Right lobe of liver (tissue), 6 donors: ENCODE measurements at regions not wholly inside any gene's neighbourhood (a gene's known extent, or its start where the extent isn't known, plus 50 kb on each side); places are given as distances from the start of the nearest gene placed in this dataset.
"Not testable (repeated sequence)": the region's sequence is repeated elsewhere in the genome, so short reads cannot be mapped to it uniquely, and the experiment has no call there.

Experiments used
- ATAC-seq, 4 donors: fragments of 200-7000 bp; cut with Tn5 transposase; one replicate each; pipeline ENCODE4 v1.9.1; 2020; ENCODE audit warnings: mild to moderate bottlenecking in 4 of 4, moderate library complexity in 4 of 4
- DNase-seq, 3 donors: peaks; one replicate each; pipeline ENCODE4 v3.0.0-alpha.2; 2020
- H3K27ac ChIP-seq, 3 donors: fragments of 200-600 bp; one replicate each; pipeline ENCODE4 v1.8.0; 2022
- H3K27me3 ChIP-seq, 2 donors: fragments of 200-600 bp; one replicate each; pipeline ENCODE4 v1.8.0; 2022
- H3K36me3 ChIP-seq, 4 donors: fragments of 200-600 bp; sonication (generic) in 1 of 4; one replicate each; pipeline versions ENCODE4 v1.5.1 to v1.8.0; 2017 to 2022; ENCODE audit warnings: control low read depth in 1 of 4
- H3K4me1 ChIP-seq, 4 donors: fragments of 200-600 bp; sonication (generic) in 1 of 4; one replicate each; pipeline versions ENCODE4 v1.5.1 to v1.8.0; 2017 to 2022; ENCODE audit warnings: control low read depth in 1 of 4
- H3K4me3 ChIP-seq, 3 donors: fragments of 200-600 bp; one replicate each; pipeline ENCODE4 v1.8.0; 2022
- H3K9me3 ChIP-seq, 4 donors: fragments of 200-600 bp; sonication (generic) in 1 of 4; one replicate each; pipeline versions ENCODE4 v1.5.1 to v1.8.0; 2017 to 2022; ENCODE audit warnings: control low read depth in 1 of 4
- POLR2A ChIP-seq: fragments of 450-650 bp; IDR thresholded peaks from one replicate; pipeline ENCODE4 v1.6.1; 2017; ENCODE audit warnings: antibody characterized with exemption, mild to moderate bottlenecking
- whole genome bisulfite sequencing: methylation state at CpG from one replicate; pipeline ENCODE4 v1.1.6; 2018; ENCODE audit warnings: low coverage, low lambda C conversion rate; ENCODE audit not compliant: insufficient coverage; ENCODE audit errors: missing lambda C conversion rate; 5-methylcytosine and 5-hydroxymethylcytosine counted together
- intact Hi-C, 2 donors: fragments of 100-400 bp; cut with DNase I; formaldehyde crosslinking; loops; one replicate each; pipeline versions ENCODE4 v1.11.2 to v1.14.1; 2022
- TF ChIP-seq, protein P1 (sequence below), 4 donors: fragments of 200-600 bp in 3 of 4; fragments of 450-650 bp in 1 of 4; IDR thresholded peaks; one replicate each; pipeline versions ENCODE4 v1.5.1 to v1.8.0; 2016 to 2022; ENCODE audit warnings: antibody characterized with exemption in 4 of 4, mild to moderate bottlenecking in 2 of 4
- donor health status: DM: no; HTN: yes; CAD: no.
- donor health status: DM: no; HTN: no; CAD: no.
- donor health status: DM: no; HTN: no; CAD: no.
- donor health status: DM: no; HTN: yes; CAD: no.
- donor health status: DM: no; HTN: yes; CAD: no.

DNA sequence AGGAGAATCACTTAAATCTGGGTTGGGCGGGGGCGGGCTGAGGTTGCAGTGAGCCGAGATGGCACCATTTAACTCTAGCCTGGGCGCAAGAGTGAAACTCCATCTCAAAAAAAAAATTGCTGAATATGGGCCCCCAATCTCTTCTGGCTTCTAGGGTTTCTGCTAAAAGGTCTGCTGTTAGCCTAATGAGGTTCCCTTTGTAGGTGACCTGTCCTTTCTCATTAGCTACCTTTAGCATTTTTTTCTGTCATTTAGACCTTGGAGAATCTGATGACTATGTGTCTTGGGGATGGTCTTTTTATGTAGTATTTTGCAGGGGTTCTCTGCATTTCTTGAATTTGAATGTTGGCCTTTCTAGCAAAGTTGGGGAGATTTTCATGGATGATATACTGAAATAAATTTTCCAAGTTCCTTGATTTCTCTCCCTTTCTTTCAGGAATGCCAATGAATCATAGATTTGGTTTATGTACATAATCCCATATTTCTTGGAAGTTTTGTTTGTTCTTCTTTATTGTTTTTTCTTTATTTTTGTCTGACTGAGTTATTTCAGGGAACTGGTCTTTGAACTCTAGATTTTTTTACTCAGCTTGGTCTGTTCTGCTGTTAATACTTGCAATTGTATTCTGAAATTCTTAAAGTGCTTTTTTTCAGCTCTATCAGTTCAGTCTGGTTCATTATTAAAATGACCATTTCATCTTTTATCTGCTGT lies 181.5 kb downstream of the TTC6 start:
- Histone ChIP-seq H3K4me3 (no peak overlapping the region), H3K36me3 (no peaks in the 10 kb centered on the region), H3K9me3 (no peaks in the 10 kb centered on the region), H3K4me1 (no peaks in the 10 kb centered on the region), H3K27me3 (no peaks in the 10 kb centered on the region), H3K27ac (no peak overlapping the region)
- DNase-seq (no peak), ATAC-seq (no peak)
- intact Hi-C loops: no loop called here
- 93% methylated on average over 4 of the region's 4 CpGs for WGBS
- no peak for TF ChIP-seq POLR2A
- TF ChIP-seq, protein P1, sequence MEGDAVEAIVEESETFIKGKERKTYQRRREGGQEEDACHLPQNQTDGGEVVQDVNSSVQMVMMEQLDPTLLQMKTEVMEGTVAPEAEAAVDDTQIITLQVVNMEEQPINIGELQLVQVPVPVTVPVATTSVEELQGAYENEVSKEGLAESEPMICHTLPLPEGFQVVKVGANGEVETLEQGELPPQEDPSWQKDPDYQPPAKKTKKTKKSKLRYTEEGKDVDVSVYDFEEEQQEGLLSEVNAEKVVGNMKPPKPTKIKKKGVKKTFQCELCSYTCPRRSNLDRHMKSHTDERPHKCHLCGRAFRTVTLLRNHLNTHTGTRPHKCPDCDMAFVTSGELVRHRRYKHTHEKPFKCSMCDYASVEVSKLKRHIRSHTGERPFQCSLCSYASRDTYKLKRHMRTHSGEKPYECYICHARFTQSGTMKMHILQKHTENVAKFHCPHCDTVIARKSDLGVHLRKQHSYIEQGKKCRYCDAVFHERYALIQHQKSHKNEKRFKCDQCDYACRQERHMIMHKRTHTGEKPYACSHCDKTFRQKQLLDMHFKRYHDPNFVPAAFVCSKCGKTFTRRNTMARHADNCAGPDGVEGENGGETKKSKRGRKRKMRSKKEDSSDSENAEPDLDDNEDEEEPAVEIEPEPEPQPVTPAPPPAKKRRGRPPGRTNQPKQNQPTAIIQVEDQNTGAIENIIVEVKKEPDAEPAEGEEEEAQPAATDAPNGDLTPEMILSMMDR (IDR thresholded peaks at IDR 0.05): no peak

DNA sequence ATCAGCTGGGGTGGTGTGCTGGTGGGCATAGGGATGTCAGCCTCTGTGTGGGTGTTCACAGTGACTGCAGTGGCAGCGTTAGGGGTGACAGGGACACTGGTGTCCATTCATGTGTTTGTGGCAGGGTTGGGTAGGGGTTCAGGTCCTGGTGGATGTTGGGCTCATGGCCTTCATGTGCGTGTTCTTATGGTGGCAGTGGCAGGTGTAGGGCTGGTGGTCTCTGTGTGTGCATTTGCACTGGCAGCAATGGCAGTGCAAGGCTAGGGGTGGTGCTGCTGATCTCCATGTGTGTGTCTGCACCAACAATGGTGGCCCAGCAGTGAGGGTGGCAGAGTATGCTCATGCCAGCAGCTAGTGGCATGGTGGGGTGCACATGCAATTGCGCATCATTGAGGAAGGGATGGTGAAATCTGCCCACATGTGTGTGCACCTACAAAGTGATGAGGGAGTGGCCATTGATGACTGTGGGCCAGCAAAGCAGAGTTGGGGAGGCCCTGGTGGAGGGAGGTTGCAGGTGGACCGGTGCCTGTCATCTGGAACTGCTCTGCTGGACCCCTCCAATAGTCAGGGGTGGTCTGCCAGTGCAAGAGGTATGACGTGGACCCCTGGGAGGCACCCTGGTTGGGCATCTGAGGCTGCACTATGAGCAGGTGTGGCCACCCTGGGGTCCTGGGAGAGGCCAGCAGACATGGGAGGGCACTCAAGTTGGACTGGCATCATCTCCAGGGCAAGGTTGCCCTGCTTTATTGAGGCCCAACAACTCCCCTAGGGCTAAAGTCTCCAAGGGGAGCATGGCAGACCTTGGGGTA lies 182.9 kb downstream of the TTC6 start:
- Histone ChIP-seq H3K27me3 (no peaks in the 10 kb centered on the region), H3K36me3 (no peaks in the 10 kb centered on the region), H3K9me3 (no peaks in the 10 kb centered on the region), H3K4me3 (no peak overlapping the region), H3K27ac (no peak overlapping the region), H3K4me1 (no peaks in the 10 kb centered on the region)
- TF ChIP-seq, protein P1 (IDR thresholded peaks at IDR 0.05): no peak
- no peak for TF ChIP-seq POLR2A
- intact Hi-C loops: no loop called here
- no peak for ATAC-seq
- WGBS: no CpG with 5 or more reads among the region's 5 CpGs
- no peak for DNase-seq

DNA sequence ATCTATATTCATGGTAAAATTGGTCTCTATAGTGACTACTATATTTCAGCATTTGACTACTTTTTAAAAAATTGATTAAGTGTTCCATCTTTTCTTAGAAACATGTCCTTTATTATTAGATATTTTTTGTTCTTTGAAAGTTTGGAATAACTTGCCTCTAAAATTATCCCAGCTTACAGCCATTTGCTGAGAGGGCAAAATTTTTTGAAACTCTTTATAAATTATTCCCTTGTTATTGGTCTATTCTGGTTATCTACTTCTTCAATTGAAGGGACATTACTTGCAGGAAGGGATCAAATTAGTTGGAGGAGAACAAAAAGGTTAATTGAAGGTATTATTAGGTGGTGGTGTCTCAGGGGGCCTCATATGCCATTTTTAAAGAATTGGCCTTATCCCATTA lies 184.1 kb downstream of the TTC6 start:
- H3K27me3 ChIP-seq: no peaks in the 10 kb centered on the region
- TF ChIP-seq POLR2A: no peak
- TF ChIP-seq, protein P1 (IDR thresholded peaks at IDR 0.05): no peak
- intact Hi-C loops: no loop called here
- no peaks in the 10 kb centered on the region for H3K4me1 ChIP-seq
- no peak overlapping the region for H3K4me3 ChIP-seq
- ATAC-seq: no peak
- no peak overlapping the region for H3K27ac ChIP-seq
- no peaks in the 10 kb centered on the region for H3K9me3 ChIP-seq
- no peaks in the 10 kb centered on the region for H3K36me3 ChIP-seq
- DNase-seq: no peak

GRCh38 chr14:37780731-37781130 lies 185.3 kb downstream of the TTC6 start:
- ATAC-seq, intact Hi-C loops, DNase-seq, H3K36me3 ChIP-seq, H3K27me3 ChIP-seq, H3K27ac ChIP-seq, H3K9me3 ChIP-seq, H3K4me3 ChIP-seq, H3K4me1 ChIP-seq: not testable (repeated sequence)
- WGBS: 86% methylated on average over 3 of the region's 4 CpGs

DNA sequence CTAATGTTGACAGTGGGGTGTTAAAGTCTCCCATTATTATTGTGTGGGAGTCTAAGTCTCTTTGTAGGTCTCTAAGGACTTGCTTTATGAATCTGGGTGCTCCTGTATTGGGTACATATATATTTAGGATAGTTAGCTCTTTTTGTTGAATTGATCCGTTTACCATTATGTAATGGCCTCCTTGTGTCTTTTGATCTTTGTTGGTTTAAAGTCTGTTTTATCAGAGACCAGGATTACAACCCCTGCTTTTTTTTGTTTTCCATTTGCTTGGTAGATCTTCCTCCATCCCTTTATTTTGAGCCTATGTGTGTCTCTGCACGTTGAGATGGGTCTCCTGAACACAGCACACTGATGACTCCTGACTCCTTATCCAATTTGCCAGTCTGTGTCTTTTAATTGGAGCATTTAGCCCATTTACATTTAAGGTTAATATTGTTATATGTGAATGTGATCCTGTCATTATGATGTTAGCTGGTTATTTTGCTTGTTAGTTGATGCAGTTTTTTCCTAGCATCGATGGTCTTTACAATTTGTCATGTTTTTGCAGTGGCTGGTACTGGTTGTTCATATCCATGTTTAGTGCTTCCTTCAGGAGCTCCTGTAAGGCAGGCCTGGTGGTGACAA lies 188.9 kb downstream of the TTC6 start:
- intact Hi-C loops, ATAC-seq, H3K4me1 ChIP-seq, H3K27me3 ChIP-seq, H3K27ac ChIP-seq, H3K9me3 ChIP-seq, H3K4me3 ChIP-seq, DNase-seq, H3K36me3 ChIP-seq: not testable (repeated sequence)
- 46% methylated on average over 3 of the region's 3 CpGs for WGBS

- ATAC-seq, H3K4me1 ChIP-seq, DNase-seq, H3K9me3 ChIP-seq, H3K27ac ChIP-seq, H3K36me3 ChIP-seq, H3K27me3 ChIP-seq, H3K4me3 ChIP-seq, intact Hi-C loops: not testable (repeated sequence)
These were observed 189.4 kb downstream of the TTC6 start for GRCh38 chr14:37784827-37785223.

GRCh38 chr14:37785298-37785697 lies 189.9 kb downstream of the TTC6 start:
- H3K9me3 ChIP-seq, H3K4me1 ChIP-seq, H3K27ac ChIP-seq, H3K4me3 ChIP-seq, intact Hi-C loops, H3K27me3 ChIP-seq, DNase-seq, H3K36me3 ChIP-seq, ATAC-seq: not testable (repeated sequence)
- 82% methylated on average over 9 of the region's 9 CpGs for WGBS

DNA sequence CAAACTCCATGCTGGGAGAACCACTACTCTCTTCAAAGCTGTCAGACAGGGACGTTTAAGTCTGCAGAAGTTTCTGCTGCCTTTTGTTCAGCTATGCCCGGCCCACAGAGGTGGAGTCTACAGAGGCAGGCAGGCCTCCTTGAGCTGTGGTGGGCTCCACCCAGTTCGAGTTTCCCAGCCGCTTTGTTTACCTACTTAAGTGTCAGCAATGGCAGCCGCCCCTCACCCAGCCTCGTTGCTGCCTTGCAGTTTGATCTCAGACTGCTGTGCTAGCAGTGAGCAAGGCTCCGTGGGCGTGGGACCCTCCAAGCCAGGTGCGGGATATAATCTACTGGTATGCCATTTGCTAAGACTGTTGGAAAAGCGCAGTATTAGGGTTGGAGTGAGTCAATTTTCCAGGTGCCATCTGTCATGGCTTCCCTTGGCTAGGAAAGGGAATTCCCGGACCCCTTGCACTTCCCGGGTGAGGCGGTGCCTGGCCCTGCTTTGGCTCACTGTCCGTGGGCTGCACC lies 190.7 kb downstream of the TTC6 start:
- H3K4me1 ChIP-seq, H3K36me3 ChIP-seq, intact Hi-C loops, DNase-seq, H3K27ac ChIP-seq, H3K27me3 ChIP-seq, H3K9me3 ChIP-seq, H3K4me3 ChIP-seq, ATAC-seq: not testable (repeated sequence)
- WGBS: no CpG with 5 or more reads among the region's 14 CpGs
